Brain microvascular endothelial cell (primary cell): ENCODE measurements at regions not wholly inside any gene's neighbourhood (a gene's known extent, or its start where the extent isn't known, plus 50 kb on each side); places are given as distances from the start of the nearest gene placed in this dataset.

ENCODE experiments used
- DNase-seq: peaks from one replicate; pipeline ENCODE4 v3.0.0-alpha.2; 2020
- H3K27ac ChIP-seq: fragments of 250-450 bp; sonication (Bioruptor Pico); 2 replicates; pipeline ENCODE4 v1.5.1; 2020; ENCODE audit warnings: mild to moderate bottlenecking, moderate library complexity
- H3K27me3 ChIP-seq: fragments of 250-450 bp; sonication (Bioruptor Pico); replicated peaks from 2 replicates; pipeline ENCODE4 v1.5.1; 2020; ENCODE audit warnings: mild to moderate bottlenecking
- H3K36me3 ChIP-seq: fragments of 250-450 bp; sonication (Bioruptor Pico); replicated peaks from 2 replicates; pipeline ENCODE4 v1.5.1; 2020; ENCODE audit warnings: mild to moderate bottlenecking
- H3K4me3 ChIP-seq: 2 replicates; pipeline ENCODE4 v1.5.1; 2011; ENCODE audit warnings: low read depth, mild to moderate bottlenecking, control low read depth, low read length, moderate library complexity
- CTCF ChIP-seq: IDR thresholded peaks from 2 replicates; pipeline ENCODE4 v1.5.1; 2011; ENCODE audit warnings: low read depth, mild to moderate bottlenecking, moderate library complexity, low read length, control low read depth, inconsistent platforms; ENCODE audit errors: missing control alignments
- in situ Hi-C: cut with HindIII; loops from 2 replicates; pipeline ENCODE4 v1.10.0; 2017; ENCODE audit warnings: low sequenced_read_pairs, low pct_ligation_motif_present

GRCh38 chr14:22314183-22314820 is 274.7 kb downstream of the DAD1 start:
- in situ Hi-C loops, result no loop called here
- no peak overlapping the region for H3K27ac ChIP-seq
- DNase-seq, result peak; percentile 63

GRCh38 chr14:22313172-22313801 is 275.7 kb downstream of the DAD1 start:
- in situ Hi-C loops, result no loop called here
- Histone ChIP-seq H3K4me3 (no peak overlapping the region), H3K36me3 (no peaks in the 10 kb centered on the region), H3K27me3 (no peaks in the 10 kb centered on the region), H3K27ac (no peak overlapping the region)
- no peak for TF ChIP-seq CTCF
- no peak for DNase-seq

More at GRCh38 chr14:22314183-22314820, 274.7 kb downstream of the DAD1 start:
- Histone ChIP-seq H3K27me3 (no peaks in the 10 kb centered on the region), H3K4me3 (no peak overlapping the region), H3K36me3 (no peaks in the 10 kb centered on the region)
- peak; percentile 66 for TF ChIP-seq CTCF

- in situ Hi-C loops, result no loop called here
- no peak overlapping the region for H3K4me3 ChIP-seq
- no peak for DNase-seq
- no peak overlapping the region for H3K27ac ChIP-seq
- no peaks in the 10 kb centered on the region for H3K36me3 ChIP-seq
- no peaks in the 10 kb centered on the region for H3K27me3 ChIP-seq
- no peak for TF ChIP-seq CTCF
Observed at GRCh38 chr14:22311636-22312035, 277.4 kb downstream of the DAD1 start.

- Histone ChIP-seq H3K27me3 (no peaks in the 10 kb centered on the region), H3K36me3 (no peaks in the 10 kb centered on the region), H3K4me3 (no peak overlapping the region), H3K27ac (no peak overlapping the region)
- no peak for TF ChIP-seq CTCF
- in situ Hi-C loops, result no loop called here
- no peak for DNase-seq
Observed at GRCh38 chr14:22305607-22306006, 283.4 kb downstream of the DAD1 start.

- no peaks in the 10 kb centered on the region for H3K36me3 ChIP-seq
- in situ Hi-C loops, result no loop called here
- no peak for DNase-seq
- TF ChIP-seq CTCF, result no peak
- no peaks in the 10 kb centered on the region for H3K27me3 ChIP-seq
- H3K27ac ChIP-seq, result no peak overlapping the region
- no peak overlapping the region for H3K4me3 ChIP-seq
Observed at GRCh38 chr14:22304326-22304725, 284.7 kb downstream of the DAD1 start.
